Hepatic stellate cell (primary cell): ENCODE measurements at regions not wholly inside any gene's neighbourhood (a gene's known extent, or its start where the extent isn't known, plus 50 kb on each side); places are given as distances from the start of the nearest gene placed in this dataset.

Experiments used
- DNase-seq: peaks from one replicate; pipeline ENCODE4 v3.0.0; 2011; ENCODE audit warnings: low spot score

- DNase-seq = no peak
These were observed 52.5 kb upstream of the PITX2 start for GRCh38 chr4:110675426-110675825.

- DNase-seq = no peak
These were observed 53.4 kb upstream of the PITX2 start for GRCh38 chr4:110676241-110676640.

- no peak for DNase-seq
These were observed 55.8 kb upstream of the PITX2 start for GRCh38 chr4:110678517-110679227.

- no peak for DNase-seq
These were observed 57.4 kb upstream of the PITX2 start for GRCh38 chr4:110680265-110680664.

- no peak for DNase-seq
These were observed 58.5 kb upstream of the PITX2 start for GRCh38 chr4:110681381-110681780.

- no peak for DNase-seq
These were observed 59.4 kb upstream of the PITX2 start for GRCh38 chr4:110682311-110682710.

- no peak for DNase-seq
These were observed 60.7 kb upstream of the PITX2 start for GRCh38 chr4:110683601-110684000.

GRCh38 chr4:110702326-110702725 is 79.4 kb upstream of the PITX2 start:
- no peak for DNase-seq

- DNase-seq = no peak
These were observed 82.0 kb upstream of the PITX2 start for GRCh38 chr4:110704748-110705439.

GRCh38 chr4:110705440-110705782 is 82.5 kb upstream of the PITX2 start:
- no peak for DNase-seq

GRCh38 chr4:110710070-110710469 is 87.2 kb upstream of the PITX2 start:
- DNase-seq = no peak

GRCh38 chr4:110712486-110712885 is 89.6 kb upstream of the PITX2 start:
- no peak for DNase-seq

GRCh38 chr4:110730318-110730717 is 107.4 kb upstream of the PITX2 start:
- DNase-seq = no peak

- DNase-seq = no peak
These were observed 111.0 kb upstream of the PITX2 start for GRCh38 chr4:110733901-110734300.

GRCh38 chr4:110735686-110736085 is 112.8 kb upstream of the PITX2 start:
- no peak for DNase-seq

GRCh38 chr4:110737931-110738330 is 115.1 kb upstream of the PITX2 start:
- no peak for DNase-seq

- no peak for DNase-seq
These were observed 119.3 kb upstream of the PITX2 start for GRCh38 chr4:110742143-110742542.

GRCh38 chr4:110748071-110748470 is 125.2 kb upstream of the PITX2 start:
- no peak for DNase-seq

GRCh38 chr4:110751183-110751582 is 128.3 kb upstream of the PITX2 start:
- DNase-seq = no peak

- DNase-seq = no peak
These were observed 129.1 kb upstream of the PITX2 start for GRCh38 chr4:110751986-110752385.

- DNase-seq = no peak
These were observed 130.6 kb upstream of the PITX2 start for GRCh38 chr4:110753466-110753865.

- no peak for DNase-seq
These were observed 131.8 kb upstream of the PITX2 start for GRCh38 chr4:110754716-110755115.

GRCh38 chr4:110769578-110769977 is 146.7 kb upstream of the PITX2 start:
- DNase-seq = no peak

- no peak for DNase-seq
These were observed 147.5 kb upstream of the PITX2 start for GRCh38 chr4:110770353-110770752.
